Endothelial cell of umbilical vein (primary cell): ENCODE measurements at regions not wholly inside any gene's neighbourhood (a gene's known extent, or its start where the extent isn't known, plus 50 kb on each side); places are given as distances from the start of the nearest gene placed in this dataset.

Source experiments
- CTCF ChIP-seq, 2 donors: IDR thresholded peaks; 1 replicate in 1 of 2; 2 replicates in 1 of 2; pipeline ENCODE4 v1.5.1; 2011; ENCODE audit warnings: low read length in 2 of 2, mild to moderate bottlenecking in 2 of 2, moderate library complexity in 2 of 2, control low read depth in 1 of 2, inconsistent platforms in 1 of 2, low read depth in 1 of 2; ENCODE audit not compliant: insufficient read depth in 1 of 2; ENCODE audit errors: extremely low read depth in 1 of 2
- MAX ChIP-seq: IDR thresholded peaks from 2 replicates; pipeline ENCODE4 v1.6.1; 2011; ENCODE audit not compliant: insufficient read depth, insufficient read length
- MYC ChIP-seq: IDR thresholded peaks from one replicate; pipeline ENCODE4 v1.6.1; 2011; ENCODE audit warnings: mild to moderate bottlenecking, low read depth, low read length
- POLR2A ChIP-seq: IDR thresholded peaks from 2 replicates; pipeline ENCODE4 v1.6.1; 2012; ENCODE audit warnings: low read depth, mild to moderate bottlenecking, control low read depth, low read length
- POLR2AphosphoS5 ChIP-seq: IDR thresholded peaks from 2 replicates; pipeline ENCODE4 v1.6.1; 2012; ENCODE audit warnings: low read depth, mild to moderate bottlenecking, control low read depth, low read length, moderate library complexity; ENCODE audit not compliant: insufficient read depth

GRCh38 chr16:64422259-64422658, 699.6 kb downstream of the CDH11 start:
- no peak for TF ChIP-seq MAX
- no peak for TF ChIP-seq CTCF (IDR thresholded peaks at IDR 0.05; ENCODE audit: extremely low read depth in 1 of 2, insufficient read depth in 1 of 2, low read depth in 1 of 2, low read length in 2 of 2)
- TF ChIP-seq POLR2A = no peak
- no peak for TF ChIP-seq MYC
- TF ChIP-seq POLR2AphosphoS5 = no peak
